Kidney epithelial cell (primary cell): ENCODE measurements at regions not wholly inside any gene's neighbourhood (a gene's known extent, or its start where the extent isn't known, plus 50 kb on each side); places are given as distances from the start of the nearest gene placed in this dataset.

Experiments
- DNase-seq: peaks from one replicate; pipeline ENCODE4 v3.0.0-alpha.2; 2010; ENCODE audit warnings: low read depth
- H3K27me3 ChIP-seq: 2 replicates; pipeline ENCODE4 v1.6.0; 2011; ENCODE audit warnings: low read length; ENCODE audit not compliant: control insufficient read depth, insufficient read depth
- H3K36me3 ChIP-seq: 2 replicates; pipeline ENCODE4 v1.5.1; 2011; ENCODE audit warnings: low read length; ENCODE audit not compliant: control insufficient read depth, insufficient read depth
- H3K4me3 ChIP-seq: 2 replicates; pipeline ENCODE4 v1.5.1; 2011; ENCODE audit warnings: low read depth, mild to moderate bottlenecking, control low read depth, low read length
- TF ChIP-seq, protein P1 (sequence below): IDR thresholded peaks from 2 replicates; pipeline ENCODE4 v1.5.1; 2011; ENCODE audit warnings: mild to moderate bottlenecking, moderate library complexity, low read length, control low read depth, inconsistent platforms; ENCODE audit not compliant: insufficient read depth, poor library complexity, severe bottlenecking

GRCh38 chr1:96922181-96922580 lies 200.6 kb downstream of the PTBP2 start:
- Histone ChIP-seq H3K36me3 (no peaks in the 10 kb centered on the region), H3K4me3 (no peak overlapping the region), H3K27me3 (no peaks in the 10 kb centered on the region)
- no peak for DNase-seq
- TF ChIP-seq, protein P1, sequence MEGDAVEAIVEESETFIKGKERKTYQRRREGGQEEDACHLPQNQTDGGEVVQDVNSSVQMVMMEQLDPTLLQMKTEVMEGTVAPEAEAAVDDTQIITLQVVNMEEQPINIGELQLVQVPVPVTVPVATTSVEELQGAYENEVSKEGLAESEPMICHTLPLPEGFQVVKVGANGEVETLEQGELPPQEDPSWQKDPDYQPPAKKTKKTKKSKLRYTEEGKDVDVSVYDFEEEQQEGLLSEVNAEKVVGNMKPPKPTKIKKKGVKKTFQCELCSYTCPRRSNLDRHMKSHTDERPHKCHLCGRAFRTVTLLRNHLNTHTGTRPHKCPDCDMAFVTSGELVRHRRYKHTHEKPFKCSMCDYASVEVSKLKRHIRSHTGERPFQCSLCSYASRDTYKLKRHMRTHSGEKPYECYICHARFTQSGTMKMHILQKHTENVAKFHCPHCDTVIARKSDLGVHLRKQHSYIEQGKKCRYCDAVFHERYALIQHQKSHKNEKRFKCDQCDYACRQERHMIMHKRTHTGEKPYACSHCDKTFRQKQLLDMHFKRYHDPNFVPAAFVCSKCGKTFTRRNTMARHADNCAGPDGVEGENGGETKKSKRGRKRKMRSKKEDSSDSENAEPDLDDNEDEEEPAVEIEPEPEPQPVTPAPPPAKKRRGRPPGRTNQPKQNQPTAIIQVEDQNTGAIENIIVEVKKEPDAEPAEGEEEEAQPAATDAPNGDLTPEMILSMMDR, result no peak

- no peak overlapping the region for H3K4me3 ChIP-seq
- no peaks in the 10 kb centered on the region for H3K36me3 ChIP-seq
- TF ChIP-seq, protein P1, result no peak
- DNase-seq, result no peak
- H3K27me3 ChIP-seq, result no peaks in the 10 kb centered on the region
These were observed 202.2 kb downstream of the PTBP2 start for GRCh38 chr1:96923753-96924152.

GRCh38 chr1:96926176-96926575 lies 204.6 kb downstream of the PTBP2 start:
- H3K36me3 ChIP-seq, result no peaks in the 10 kb centered on the region
- TF ChIP-seq, protein P1, result no peak
- DNase-seq, result no peak
- H3K27me3 ChIP-seq, result no peaks in the 10 kb centered on the region
- no peak overlapping the region for H3K4me3 ChIP-seq

DNA sequence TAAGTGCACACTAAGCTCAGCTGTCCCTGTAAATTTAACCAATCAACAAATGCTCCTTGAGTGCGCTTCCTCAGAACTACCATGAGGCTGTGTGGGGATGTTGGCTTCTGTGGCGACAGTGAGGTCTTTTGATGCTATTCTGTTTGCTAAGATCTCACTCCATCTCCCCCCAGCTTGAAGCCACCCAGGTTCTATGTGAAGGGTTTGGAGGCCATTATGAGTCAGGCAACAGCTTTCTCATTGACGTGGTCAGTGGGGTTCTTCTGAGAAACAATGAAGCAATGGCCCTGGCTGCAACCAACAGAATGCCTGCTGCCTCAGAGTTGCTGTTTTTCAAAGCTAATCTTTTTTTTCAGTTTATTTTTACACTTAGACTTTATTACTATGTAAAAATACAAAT lies 205.5 kb downstream of the PTBP2 start:
- Histone ChIP-seq H3K4me3 (no peak overlapping the region), H3K27me3 (no peaks in the 10 kb centered on the region), H3K36me3 (no peaks in the 10 kb centered on the region)
- TF ChIP-seq, protein P1, result no peak
- no peak for DNase-seq

DNA sequence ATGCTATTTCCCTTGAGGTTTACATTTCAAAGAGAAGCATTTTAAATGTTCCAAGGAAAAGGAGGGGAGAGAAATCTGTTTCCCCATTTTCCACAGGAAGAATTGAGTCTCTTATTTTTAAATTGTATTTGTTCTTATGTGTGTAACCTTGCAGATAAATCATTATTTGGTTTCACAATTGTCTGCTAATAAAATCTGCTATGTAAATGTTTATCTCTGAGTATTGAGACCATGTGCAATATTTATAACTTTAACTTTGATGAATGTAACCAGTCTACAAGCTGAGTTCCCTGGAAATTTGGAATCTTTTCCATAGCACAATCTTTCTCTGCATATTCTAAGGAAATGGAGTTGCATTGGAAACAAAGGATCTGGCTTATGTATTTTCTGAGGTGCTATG lies 209.6 kb downstream of the PTBP2 start:
- H3K4me3 ChIP-seq, result no peak overlapping the region
- no peak for DNase-seq
- no peaks in the 10 kb centered on the region for H3K36me3 ChIP-seq
- TF ChIP-seq, protein P1, result no peak
- H3K27me3 ChIP-seq, result no peaks in the 10 kb centered on the region

- H3K27me3 ChIP-seq, result no peaks in the 10 kb centered on the region
- no peaks in the 10 kb centered on the region for H3K36me3 ChIP-seq
- H3K4me3 ChIP-seq, result no peak overlapping the region
- TF ChIP-seq, protein P1, result no peak
- DNase-seq, result no peak
These were observed 212.7 kb downstream of the PTBP2 start for GRCh38 chr1:96934282-96934681.
